ENCODE measurements at regions not wholly inside any gene's neighbourhood (a gene's known extent, or its start where the extent isn't known, plus 50 kb on each side); places are given as distances from the start of the nearest gene placed in this dataset.

DNA sequence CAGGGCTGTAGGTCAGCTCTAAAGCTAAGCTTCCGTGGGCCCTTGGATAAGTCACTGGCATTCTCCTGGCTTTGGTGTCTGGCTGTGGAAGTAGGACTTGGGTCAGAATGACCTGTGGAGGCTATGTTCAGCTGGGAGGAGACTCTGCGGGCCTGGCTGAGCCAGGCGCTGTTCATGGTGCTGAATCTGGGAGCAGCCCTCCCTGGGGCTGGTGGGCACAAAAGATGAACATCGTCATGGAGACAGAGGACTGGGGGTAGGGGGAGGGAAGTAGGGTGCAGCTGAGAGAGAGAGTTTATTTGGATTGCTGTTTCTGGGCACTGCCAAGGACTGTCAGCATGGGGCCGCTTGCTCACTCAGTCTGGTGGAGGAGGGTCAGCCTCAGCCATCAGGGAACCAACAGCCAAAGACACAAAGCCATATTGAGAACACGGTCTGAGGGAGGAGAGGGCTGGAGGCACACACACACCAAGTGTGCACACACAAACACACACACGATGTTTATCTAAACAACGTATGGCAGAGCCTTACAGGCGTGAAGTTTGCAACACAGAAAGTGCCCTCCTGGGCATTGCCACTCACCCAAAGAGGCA is 120.7 kb upstream of the LINGO1 start:
- peak; percentile 61 for DNase-seq

GRCh38 chr15:77749998-77750540 is 117.4 kb upstream of the LINGO1 start:
- DNase-seq = no peak

DNA sequence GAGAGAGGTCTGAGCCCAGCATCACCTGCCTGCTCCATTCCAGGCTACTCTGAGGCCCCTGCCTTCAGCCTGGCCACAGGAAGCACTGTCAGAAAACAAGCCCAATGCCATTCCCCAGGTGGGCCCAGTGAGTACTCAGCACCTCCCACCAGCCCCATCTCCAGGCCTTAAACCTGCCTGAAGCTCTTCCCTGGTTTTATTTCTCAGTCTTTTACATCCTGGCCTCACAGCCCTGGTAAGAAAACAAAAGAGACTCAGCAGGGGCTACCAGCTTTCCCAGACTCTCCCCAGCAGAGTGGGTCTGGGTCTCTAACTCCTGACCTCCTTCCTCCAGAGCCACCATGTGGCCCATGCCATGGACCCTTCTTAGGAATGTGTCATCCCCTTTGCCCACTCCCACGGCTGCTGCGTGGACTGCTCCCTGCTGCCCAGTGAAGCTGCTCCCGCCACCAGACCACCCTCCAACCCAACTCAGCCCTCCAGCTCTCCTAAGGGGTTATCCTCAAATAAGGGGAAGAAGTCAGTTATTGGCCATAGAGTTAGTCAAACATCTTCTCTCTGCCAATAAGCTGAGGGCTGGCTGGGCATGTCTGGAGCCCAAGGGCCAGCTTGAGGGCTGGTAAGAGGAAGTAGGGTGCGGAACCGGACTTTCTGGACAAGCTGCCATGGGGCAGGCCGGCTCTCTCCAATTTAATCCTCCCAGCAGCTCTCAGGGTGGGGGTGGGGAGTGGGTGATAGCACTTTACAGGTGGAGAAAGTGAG is 116.7 kb upstream of the LINGO1 start:
- DNase-seq = no peak

DNA sequence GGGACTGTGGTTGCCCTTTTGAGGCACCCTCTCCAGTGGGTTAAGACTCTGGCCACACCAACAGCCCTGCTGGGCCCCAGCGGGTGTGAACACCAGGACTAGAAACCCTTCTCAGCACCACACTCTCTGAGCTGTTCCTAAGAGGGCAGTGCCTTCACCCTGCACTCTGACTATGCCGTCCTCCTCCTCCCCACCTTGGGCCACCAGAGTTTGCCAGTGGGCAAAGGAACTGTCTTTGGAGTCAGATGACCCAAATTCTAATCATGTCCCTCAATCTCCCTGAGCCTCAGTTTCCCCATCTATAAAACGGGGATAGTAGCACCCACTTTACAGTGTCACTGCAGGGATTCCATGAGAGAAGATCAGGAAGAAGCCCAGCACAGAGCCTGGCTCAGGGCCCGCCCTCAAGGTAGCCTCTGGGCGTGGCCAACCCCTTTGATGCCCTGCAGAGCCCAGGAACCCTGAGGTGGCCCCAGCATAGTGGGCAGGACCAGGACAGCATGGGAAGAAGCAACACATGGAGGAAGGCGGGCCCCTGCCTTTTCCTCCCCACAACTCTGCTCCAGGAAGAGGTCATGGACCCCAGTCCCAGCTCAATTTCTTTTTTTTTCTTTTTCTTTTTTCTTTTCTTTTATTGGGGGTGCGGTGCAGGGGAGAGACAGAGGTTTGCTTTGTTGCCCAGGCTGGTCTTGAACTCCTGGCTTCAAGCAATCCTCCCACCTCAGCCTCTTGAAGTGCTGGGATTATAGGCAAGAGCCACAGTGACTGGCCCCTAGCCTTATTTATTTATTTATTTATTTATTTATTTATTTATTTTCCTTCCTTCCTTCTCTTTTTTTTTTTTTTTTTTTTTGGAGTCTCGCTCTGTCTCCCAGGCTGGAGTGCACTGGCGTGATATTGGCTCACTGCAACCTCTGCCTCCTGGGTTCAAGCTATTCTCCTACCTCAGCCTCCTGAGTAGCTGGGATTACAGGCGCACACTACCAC is 115.7 kb upstream of the LINGO1 start:
- DNase-seq = no peak

GRCh38 chr15:77747175-77748077 is 114.7 kb upstream of the LINGO1 start:
- no peak for DNase-seq

GRCh38 chr15:77746254-77747174 is 113.8 kb upstream of the LINGO1 start:
- DNase-seq = no peak

DNA sequence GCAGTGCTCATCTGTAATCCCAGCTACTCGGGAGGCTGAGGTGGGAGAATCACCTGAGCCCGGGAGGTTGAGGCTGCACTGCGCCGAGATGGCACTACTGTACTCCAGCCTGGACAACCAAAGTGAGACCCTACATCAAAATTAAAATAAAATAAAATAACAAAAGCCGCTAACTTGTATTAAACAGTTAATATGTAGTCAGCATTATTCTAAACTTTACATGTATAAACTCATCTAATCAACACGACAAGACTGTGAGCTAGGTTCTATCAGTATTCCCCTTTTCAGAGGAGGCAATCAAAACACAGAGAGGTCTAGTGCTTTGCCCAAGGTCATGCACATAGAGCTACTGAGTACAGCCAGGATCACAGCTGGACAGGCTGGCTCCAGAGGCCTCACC is 111.7 kb upstream of the LINGO1 start:
- DNase-seq = no peak

GRCh38 chr15:77742570-77742969 is 109.9 kb upstream of the LINGO1 start:
- no peak for DNase-seq

GRCh38 chr15:77742127-77742526 is 109.4 kb upstream of the LINGO1 start:
- DNase-seq = no peak

DNA sequence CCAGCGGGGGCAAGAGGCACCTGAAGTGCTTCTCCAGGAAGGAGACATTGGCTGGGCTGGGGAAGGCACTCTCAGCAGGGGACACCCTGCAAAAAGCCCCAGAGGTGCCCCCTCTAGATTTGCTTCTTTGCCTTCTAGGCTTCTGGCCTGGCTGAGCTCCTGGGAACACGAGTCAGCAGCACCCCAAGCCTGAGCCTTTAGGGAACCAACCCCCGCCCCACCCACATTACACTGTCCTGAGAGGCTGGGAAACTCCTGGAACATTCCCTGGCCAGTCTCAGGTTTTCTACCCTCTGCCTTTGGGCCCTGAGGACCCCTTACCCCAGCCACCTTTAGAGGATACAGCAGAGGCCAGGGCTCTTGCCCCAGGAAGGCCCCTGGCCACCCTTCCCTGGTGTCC is 108.4 kb upstream of the LINGO1 start:
- no peak for DNase-seq

DNA sequence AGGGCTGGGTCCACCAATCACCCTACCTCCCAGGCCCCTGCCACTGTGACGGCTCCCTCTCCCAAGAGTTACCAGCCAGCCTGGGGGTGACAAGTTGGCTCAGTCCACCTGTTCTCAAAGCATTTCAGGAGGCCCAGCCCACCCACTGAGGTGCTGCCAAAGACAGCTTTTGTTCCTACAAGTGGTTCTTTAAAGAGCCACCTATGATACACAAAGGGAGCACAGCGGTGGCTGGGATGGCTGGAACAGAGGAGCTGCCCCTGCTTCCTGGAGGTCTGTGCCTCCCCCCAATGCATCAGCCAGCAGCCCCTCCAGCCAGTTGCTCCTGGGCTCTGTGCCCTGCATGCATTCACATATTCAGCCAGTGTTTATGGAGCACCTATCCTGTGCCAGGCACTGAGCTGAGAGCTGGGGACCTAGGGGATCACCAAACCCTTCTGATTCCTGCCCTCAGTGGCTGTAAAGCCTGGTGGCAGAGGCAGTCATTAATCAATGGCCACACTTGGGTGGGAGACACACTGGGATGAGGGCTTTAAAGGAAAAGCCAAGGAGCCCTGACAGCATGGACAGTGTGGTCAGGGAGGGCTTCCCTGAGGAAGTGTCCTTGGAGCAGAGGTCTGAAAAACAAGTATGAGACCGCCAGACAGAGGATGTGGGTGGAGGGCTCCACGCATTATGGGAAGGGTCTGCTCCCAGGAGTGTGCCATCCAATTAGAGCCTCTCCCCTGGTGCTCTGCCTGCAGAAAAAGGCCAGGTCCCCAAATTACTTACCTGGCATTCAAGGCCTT is 107.1 kb upstream of the LINGO1 start:
- no peak for DNase-seq

- DNase-seq = peak; percentile 43
Observed at GRCh38 chr15:77738441-77739302, 106.0 kb upstream of the LINGO1 start.

GRCh38 chr15:77738038-77738370 is 105.3 kb upstream of the LINGO1 start:
- no peak for DNase-seq

DNA sequence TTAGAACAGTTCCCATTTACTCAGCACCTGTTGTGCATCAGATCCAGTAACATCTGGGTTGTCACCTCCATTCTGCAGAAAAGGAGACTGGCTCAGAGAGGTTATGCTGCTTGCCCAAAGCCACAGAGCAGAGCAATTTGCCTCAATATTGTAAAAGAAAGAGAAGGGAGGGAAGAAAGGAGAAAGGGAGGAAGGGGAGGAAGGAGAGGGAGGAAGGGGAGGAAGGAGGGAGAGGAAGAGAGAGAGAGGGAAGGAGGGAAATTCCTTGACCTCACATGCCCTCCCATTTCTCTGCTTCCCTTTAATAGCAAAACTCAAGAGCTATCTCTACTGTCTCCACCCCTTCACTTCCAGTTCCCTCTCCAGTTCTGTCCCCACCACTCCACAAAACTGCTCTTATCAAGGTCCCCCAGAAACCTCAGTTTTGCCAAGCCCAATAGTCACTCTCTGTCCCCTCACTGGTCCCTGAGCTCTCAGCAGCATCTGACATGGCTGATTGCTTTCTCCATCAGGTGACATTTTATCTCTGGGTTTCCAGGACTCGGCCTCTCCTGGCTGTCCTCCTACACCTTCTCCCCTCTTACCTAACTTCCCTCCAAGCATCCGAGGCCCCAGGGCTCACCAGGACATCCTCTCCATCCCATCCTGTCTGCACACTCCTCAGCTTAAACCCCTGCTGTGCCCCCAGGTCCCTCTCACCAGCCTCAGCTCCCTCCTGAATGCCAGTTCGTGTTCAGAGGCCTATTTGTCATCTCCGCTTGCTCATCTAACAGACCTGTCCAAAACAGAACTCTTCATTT is 104.7 kb upstream of the LINGO1 start:
- DNase-seq = no peak

DNA sequence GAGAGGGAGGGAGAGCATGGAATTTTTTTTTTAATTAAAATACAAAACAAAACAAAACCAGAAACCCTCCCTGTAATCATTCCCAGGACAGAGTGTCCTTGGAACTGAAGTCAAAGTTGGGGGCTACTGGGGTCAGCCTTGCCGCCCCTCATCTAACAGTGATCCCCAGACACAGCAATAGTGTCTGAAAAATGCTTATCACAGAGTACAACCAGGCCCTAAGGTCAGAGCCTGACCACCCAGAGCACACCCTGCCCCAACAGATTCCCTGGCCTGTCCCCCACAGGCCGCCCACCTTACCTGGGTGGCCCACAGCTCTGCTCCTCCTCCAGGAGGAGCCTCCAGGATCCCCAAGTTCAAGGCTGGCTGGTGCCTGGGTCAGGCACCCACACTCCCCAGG is 101.6 kb upstream of the LINGO1 start:
- no peak for DNase-seq

DNA sequence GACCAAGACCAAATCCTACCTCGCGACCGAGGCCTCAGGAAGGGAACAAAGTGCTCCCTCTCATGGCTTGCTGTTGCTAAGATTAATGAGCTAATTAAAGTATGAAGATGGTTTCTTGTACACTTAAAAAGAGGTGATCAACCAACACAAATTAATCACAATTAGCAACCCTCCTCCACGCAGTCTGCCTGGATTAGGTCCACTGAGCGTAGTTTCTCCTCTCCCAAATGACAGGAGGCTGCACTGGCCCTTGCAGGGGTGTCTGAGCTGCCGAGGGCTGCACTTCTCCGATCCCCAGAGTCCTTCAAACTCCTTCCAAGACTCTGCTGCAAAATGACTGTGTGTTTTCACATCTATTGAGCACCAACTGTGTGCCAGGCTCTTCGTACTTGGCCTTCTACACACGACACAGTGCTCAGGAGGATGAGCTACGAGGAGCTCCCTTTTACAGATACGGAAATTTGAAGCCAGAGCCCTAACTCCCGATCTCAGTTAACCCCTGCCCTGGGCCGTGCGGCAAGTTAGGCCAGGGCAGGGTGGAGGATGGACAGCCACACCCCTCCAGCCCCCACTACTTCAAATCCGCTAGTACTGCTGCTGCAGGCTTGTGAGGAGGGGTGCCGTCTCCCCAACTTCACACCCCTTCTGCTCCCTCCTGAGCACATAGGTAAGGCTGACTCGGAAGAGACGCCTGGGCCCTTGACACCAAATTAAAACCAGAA is 101.0 kb upstream of the LINGO1 start:
- no peak for DNase-seq

All from tongue (tissue), 1 donor.